ENCODE measurements at regions not wholly inside any gene's neighbourhood (a gene's known extent, or its start where the extent isn't known, plus 50 kb on each side); places are given as distances from the start of the nearest gene placed in this dataset.

DNA sequence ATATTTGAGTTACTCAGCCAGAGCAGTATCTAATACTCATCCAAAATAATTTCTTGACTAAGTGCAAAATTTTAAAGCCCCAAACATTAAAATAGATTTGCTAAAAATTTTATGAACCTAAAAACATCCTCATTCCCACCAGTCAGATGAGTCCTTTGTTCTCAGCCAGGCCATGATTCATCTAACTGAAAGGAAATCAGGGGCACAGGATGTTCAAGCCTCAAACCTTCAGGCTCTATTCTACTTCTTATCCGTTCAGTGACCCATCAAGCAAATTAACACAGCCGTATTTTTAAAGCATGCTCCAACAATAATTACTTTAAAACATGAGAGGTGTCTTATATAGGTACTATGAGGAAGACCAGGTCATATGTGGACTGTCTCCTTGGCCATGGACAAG is 176.5 kb upstream of the MON1B start:
- TF ChIP-seq, protein P1, sequence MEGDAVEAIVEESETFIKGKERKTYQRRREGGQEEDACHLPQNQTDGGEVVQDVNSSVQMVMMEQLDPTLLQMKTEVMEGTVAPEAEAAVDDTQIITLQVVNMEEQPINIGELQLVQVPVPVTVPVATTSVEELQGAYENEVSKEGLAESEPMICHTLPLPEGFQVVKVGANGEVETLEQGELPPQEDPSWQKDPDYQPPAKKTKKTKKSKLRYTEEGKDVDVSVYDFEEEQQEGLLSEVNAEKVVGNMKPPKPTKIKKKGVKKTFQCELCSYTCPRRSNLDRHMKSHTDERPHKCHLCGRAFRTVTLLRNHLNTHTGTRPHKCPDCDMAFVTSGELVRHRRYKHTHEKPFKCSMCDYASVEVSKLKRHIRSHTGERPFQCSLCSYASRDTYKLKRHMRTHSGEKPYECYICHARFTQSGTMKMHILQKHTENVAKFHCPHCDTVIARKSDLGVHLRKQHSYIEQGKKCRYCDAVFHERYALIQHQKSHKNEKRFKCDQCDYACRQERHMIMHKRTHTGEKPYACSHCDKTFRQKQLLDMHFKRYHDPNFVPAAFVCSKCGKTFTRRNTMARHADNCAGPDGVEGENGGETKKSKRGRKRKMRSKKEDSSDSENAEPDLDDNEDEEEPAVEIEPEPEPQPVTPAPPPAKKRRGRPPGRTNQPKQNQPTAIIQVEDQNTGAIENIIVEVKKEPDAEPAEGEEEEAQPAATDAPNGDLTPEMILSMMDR (IDR thresholded peaks at IDR 0.05): no peak
- no peak for TF ChIP-seq POLR2AphosphoS5 (IDR thresholded peaks at IDR 0.05)

Data from stomach (tissue), 4 donors.